ENCODE measurements at regions not wholly inside any gene's neighbourhood (a gene's known extent, or its start where the extent isn't known, plus 50 kb on each side); places are given as distances from the start of the nearest gene placed in this dataset.
"Not testable (repeated sequence)": the region's sequence is repeated elsewhere in the genome, so short reads cannot be mapped to it uniquely, and the experiment has no call there.

- TF ChIP-seq, protein P1, sequence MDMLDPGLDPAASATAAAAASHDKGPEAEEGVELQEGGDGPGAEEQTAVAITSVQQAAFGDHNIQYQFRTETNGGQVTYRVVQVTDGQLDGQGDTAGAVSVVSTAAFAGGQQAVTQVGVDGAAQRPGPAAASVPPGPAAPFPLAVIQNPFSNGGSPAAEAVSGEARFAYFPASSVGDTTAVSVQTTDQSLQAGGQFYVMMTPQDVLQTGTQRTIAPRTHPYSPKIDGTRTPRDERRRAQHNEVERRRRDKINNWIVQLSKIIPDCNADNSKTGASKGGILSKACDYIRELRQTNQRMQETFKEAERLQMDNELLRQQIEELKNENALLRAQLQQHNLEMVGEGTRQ (IDR thresholded peaks at IDR 0.05; ENCODE audit: low read length) = no peak
- TF ChIP-seq SRF (IDR thresholded peaks at IDR 0.05; ENCODE audit: low read depth, low read length) (no peak), TBP (IDR thresholded peaks at IDR 0.05; ENCODE audit: low read depth, low read length) (no peak), ASH2L (IDR thresholded peaks at IDR 0.05; ENCODE audit: low read length) (no peak), CTBP2 (IDR thresholded peaks at IDR 0.05; ENCODE audit: borderline replicate concordance, insufficient read depth, insufficient read length, low read length) (no peak), SAP30 (IDR thresholded peaks at IDR 0.05; ENCODE audit: insufficient read depth, insufficient replicate concordance, low read length) (no peak), YY1 (IDR thresholded peaks at IDR 0.05; ENCODE audit: low read depth, low read length) (no peak), GABPA (IDR thresholded peaks at IDR 0.05; ENCODE audit: borderline replicate concordance, insufficient read depth, low read length) (no peak)
These were observed 234.1 kb downstream of the LRRC70 start (continued) for GRCh38 chr5:62812621-62813255.

DNA sequence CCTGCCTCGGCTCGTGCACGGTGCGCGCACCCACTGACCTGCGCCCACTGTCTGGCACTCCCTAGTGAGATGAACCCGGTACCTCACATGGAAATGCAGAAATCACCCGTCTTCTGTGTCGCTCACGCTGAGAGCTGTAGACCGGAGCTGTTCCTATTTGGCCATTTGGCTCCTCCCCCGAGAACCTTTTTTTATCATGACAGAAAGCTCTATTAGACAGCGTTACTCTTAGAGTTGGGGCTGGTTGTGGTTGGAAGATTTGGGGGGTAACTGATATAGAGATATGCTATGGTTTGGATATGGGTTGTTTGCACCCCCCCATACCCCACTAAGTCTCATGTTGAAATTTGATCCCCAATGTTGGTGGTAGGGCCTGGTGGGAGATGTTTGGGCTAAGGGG lies 226.2 kb downstream of the LRRC70 start:
- not testable (repeated sequence) for H2AFZ ChIP-seq (ENCODE audit: low read length); FAIRE-seq; H3K4me3 ChIP-seq (ENCODE audit: extremely low read depth in 1 of 4, insufficient read depth in 2 of 4, low read depth in 3 of 4, low read length in 4 of 4)

More for the DNA sequence above, 226.2 kb downstream of the LRRC70 start:
- H3K18ac ChIP-seq (ENCODE audit: extremely low read depth, low read length); H3K4me2 ChIP-seq (ENCODE audit: insufficient read depth in 1 of 2, low read depth in 2 of 2, low read length in 2 of 2); H3K79me2 ChIP-seq (ENCODE audit: control insufficient read depth in 1 of 2, insufficient read depth in 2 of 2, low read length in 2 of 2); H3K23ac ChIP-seq (ENCODE audit: insufficient read length); H3K14ac ChIP-seq (ENCODE audit: insufficient read length); H2BK5ac ChIP-seq (ENCODE audit: low read depth, low read length); H2BK12ac ChIP-seq (ENCODE audit: low read depth, low read length); H3K27me3 ChIP-seq (replicated peaks in 1 of 4; ENCODE audit: control insufficient read depth in 3 of 4, extremely low read depth in 1 of 4, insufficient read depth in 3 of 4, low read length in 3 of 4); H2AK5ac ChIP-seq (ENCODE audit: low read depth, low read length); H2BK120ac ChIP-seq (replicated peaks; ENCODE audit: low read depth, low read length); H3K9me3 ChIP-seq (ENCODE audit: insufficient read depth in 2 of 2, low read depth in 1 of 2, low read length in 1 of 2); H2BK20ac ChIP-seq (ENCODE audit: low read length); H2BK15ac ChIP-seq (ENCODE audit: low read length); H4K8ac ChIP-seq (ENCODE audit: extremely low read depth, insufficient read depth, low read length); H3K4me1 ChIP-seq (replicated peaks in 1 of 4; ENCODE audit: control insufficient read depth in 3 of 4, insufficient read depth in 4 of 4, low read length in 3 of 4); DNase-seq (ENCODE audit: low read depth in 1 of 2, low spot score in 2 of 2); H3K36me3 ChIP-seq (ENCODE audit: control insufficient read depth in 2 of 4, insufficient read depth in 4 of 4, low read length in 3 of 4); H3K79me1 ChIP-seq (ENCODE audit: low read depth, low read length); H3K4ac ChIP-seq (replicated peaks; ENCODE audit: insufficient read length, low read depth, low read length); H4K5ac ChIP-seq (ENCODE audit: insufficient read length, low read depth, low read length); H4K20me1 ChIP-seq (replicated peaks in 1 of 2; ENCODE audit: control insufficient read depth in 1 of 2, insufficient read depth in 2 of 2, low read length in 2 of 2); H3K56ac ChIP-seq (replicated peaks; ENCODE audit: insufficient read length, low read depth, low read length); H4K91ac ChIP-seq (replicated peaks; ENCODE audit: insufficient read length, low read length); H3K27ac ChIP-seq (ENCODE audit: low read depth, low read length); POLR2A ChIA-PET (ENCODE audit: partially characterized antibody); H3K23me2 ChIP-seq (ENCODE audit: low read depth, low read length); H3K9ac ChIP-seq (replicated peaks in 1 of 4; ENCODE audit: extremely low read depth in 1 of 4, low read depth in 3 of 4, low read length in 3 of 4): not testable (repeated sequence)
- WGBS, 2 experiments (ENCODE audit: extremely low coverage in 1 of 2, insufficient coverage in 1 of 2, insufficient read length in 1 of 2, insufficient replicate concordance in 2 of 2, low coverage in 1 of 2, low lambda C conversion rate in 2 of 2, missing lambda C conversion rate in 1 of 2) = 99% methylated on average over 4 of the region's 13 CpGs; no CpG with 5 or more reads in 1 of the 2 experiments
- CTCF ChIA-PET (ENCODE audit: partially characterized antibody) = interaction anchor here (1.5 kb wide), 1 partner anchor 345 kb away, joined by 3 read pairs; no protein-coding TSS in a partner anchor

All from H1 (cell line).